Fibroblast of lung (primary cell): ENCODE measurements at regions not wholly inside any gene's neighbourhood (a gene's known extent, or its start where the extent isn't known, plus 50 kb on each side); places are given as distances from the start of the nearest gene placed in this dataset.

Experiments
- DNase-seq, 2 donors: peaks; one replicate each; pipeline versions ENCODE4 v3.0.0 to v3.0.0-alpha.2; 2010; ENCODE audit warnings: low read depth in 2 of 2
- H2AFZ ChIP-seq: 2 replicates; pipeline ENCODE4 v1.5.1; 2012; ENCODE audit warnings: low read length, control low read depth, inconsistent platforms
- H3K27ac ChIP-seq: 2 replicates; pipeline ENCODE4 v1.5.1; 2011; ENCODE audit warnings: low read length, control low read depth; ENCODE audit not compliant: insufficient read depth
- H3K27me3 ChIP-seq: 2 replicates; pipeline ENCODE4 v1.5.1; 2011; ENCODE audit warnings: mild to moderate bottlenecking, low read length; ENCODE audit not compliant: control insufficient read depth, insufficient read depth
- H3K36me3 ChIP-seq: 2 replicates; pipeline ENCODE4 v1.5.1; 2011; ENCODE audit warnings: low read length; ENCODE audit not compliant: control insufficient read depth, insufficient read depth
- H3K4me1 ChIP-seq: 2 replicates; pipeline ENCODE4 v1.5.1; 2011; ENCODE audit warnings: low read length; ENCODE audit not compliant: control insufficient read depth, insufficient read depth; ENCODE audit errors: extremely low read depth
- H3K4me2 ChIP-seq: 2 replicates; pipeline ENCODE4 v1.5.1; 2011; ENCODE audit warnings: low read length, control low read depth; ENCODE audit not compliant: insufficient read depth; ENCODE audit errors: extremely low read depth
- H3K4me3 ChIP-seq, 4 experiments: fragments of 200-600 bp in 1 of 4; sonication (generic) in 1 of 4; replicated peaks in 1 of 4; 2 replicates each; pipeline ENCODE4 v1.5.1; 2011 to 2016; ENCODE audit warnings: low read length in 4 of 4, low read depth in 3 of 4, mild to moderate bottlenecking in 3 of 4, control low read depth in 2 of 4, inconsistent platforms in 1 of 4, mixed read lengths in 1 of 4; ENCODE audit not compliant: insufficient read depth in 1 of 4; ENCODE audit errors: control extremely low read depth in 1 of 4
- H3K79me2 ChIP-seq: 2 replicates; pipeline ENCODE4 v1.5.1; 2012; ENCODE audit warnings: mild to moderate bottlenecking, low read length, inconsistent platforms; ENCODE audit not compliant: control insufficient read depth, insufficient read depth
- H3K9ac ChIP-seq: 2 replicates; pipeline ENCODE4 v1.5.1; 2011; ENCODE audit warnings: mild to moderate bottlenecking, low read length, control low read depth; ENCODE audit not compliant: insufficient read depth
- H3K9me3 ChIP-seq: 2 replicates; pipeline ENCODE4 v1.5.1; 2012; ENCODE audit warnings: low read depth, low read length; ENCODE audit not compliant: control insufficient read depth, insufficient read depth
- H4K20me1 ChIP-seq: 2 replicates; pipeline ENCODE4 v1.5.1; 2011; ENCODE audit warnings: low read length; ENCODE audit not compliant: control insufficient read depth, insufficient read depth; ENCODE audit errors: extremely low read depth
- EZH2 ChIP-seq: IDR thresholded peaks from 2 replicates; pipeline ENCODE4 v1.5.1; 2012; ENCODE audit warnings: low read length, control low read depth, mild to moderate bottlenecking; ENCODE audit errors: missing control alignments
- TF ChIP-seq, protein P1 (sequence below), 2 donors: IDR thresholded peaks in 1 of 2; conservative IDR thresholded peaks in 1 of 2; 1 replicate in 1 of 2; 2 replicates in 1 of 2; pipeline ENCODE4 v1.5.1; 2011 to 2012; ENCODE audit warnings: low read length in 2 of 2, control low read depth in 1 of 2, inconsistent platforms in 1 of 2, low read depth in 1 of 2, mild to moderate bottlenecking in 1 of 2

DNA sequence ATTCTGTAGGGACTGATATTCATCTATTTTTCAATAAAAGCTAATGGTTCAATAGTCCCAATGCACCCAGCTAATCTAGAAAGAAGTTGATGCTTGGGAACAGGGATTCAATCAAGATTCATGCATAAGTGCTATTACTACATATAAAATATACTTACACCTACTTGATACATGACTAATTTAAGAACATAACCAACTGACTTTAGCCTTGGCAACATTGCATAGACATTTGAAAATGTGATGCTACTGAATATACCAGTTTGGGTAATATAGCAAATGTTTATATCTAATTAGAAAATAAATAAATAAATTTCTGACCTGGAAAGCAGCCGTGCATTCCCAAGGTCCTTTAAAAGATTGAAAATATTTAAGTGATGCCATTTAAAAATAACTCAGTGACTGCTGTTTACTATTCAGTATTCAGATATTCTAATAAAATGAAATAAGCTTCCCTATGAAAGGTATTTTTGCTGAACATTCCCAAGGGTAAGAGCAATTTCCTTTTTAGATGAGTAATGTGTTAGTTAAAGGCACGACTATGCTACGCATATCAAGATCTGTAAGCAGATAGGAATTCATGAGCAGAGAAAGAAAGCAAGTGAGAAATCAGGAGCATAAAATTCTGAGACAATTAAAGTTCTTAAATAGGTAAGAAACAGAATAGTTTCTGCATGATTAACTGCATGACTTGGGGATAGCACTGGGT lies 160.6 kb upstream of the SYT1 start:
- peak overlapping the region; percentile 46 for H3K27ac ChIP-seq
- no peaks in the 10 kb centered on the region for H3K36me3 ChIP-seq
- H3K27me3 ChIP-seq, result no peaks in the 10 kb centered on the region
- peak; percentile 69 to 96 for DNase-seq
- no peaks in the 10 kb centered on the region for H3K9me3 ChIP-seq
- H2AFZ ChIP-seq, result no peak overlapping the region
- TF ChIP-seq, protein P1, sequence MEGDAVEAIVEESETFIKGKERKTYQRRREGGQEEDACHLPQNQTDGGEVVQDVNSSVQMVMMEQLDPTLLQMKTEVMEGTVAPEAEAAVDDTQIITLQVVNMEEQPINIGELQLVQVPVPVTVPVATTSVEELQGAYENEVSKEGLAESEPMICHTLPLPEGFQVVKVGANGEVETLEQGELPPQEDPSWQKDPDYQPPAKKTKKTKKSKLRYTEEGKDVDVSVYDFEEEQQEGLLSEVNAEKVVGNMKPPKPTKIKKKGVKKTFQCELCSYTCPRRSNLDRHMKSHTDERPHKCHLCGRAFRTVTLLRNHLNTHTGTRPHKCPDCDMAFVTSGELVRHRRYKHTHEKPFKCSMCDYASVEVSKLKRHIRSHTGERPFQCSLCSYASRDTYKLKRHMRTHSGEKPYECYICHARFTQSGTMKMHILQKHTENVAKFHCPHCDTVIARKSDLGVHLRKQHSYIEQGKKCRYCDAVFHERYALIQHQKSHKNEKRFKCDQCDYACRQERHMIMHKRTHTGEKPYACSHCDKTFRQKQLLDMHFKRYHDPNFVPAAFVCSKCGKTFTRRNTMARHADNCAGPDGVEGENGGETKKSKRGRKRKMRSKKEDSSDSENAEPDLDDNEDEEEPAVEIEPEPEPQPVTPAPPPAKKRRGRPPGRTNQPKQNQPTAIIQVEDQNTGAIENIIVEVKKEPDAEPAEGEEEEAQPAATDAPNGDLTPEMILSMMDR (conservative IDR thresholded peaks at IDR 0.05 in 1 of 2, IDR thresholded peaks at IDR 0.05 in 1 of 2; ENCODE audit: low read depth in 1 of 2, low read length in 2 of 2), result no peak
- TF ChIP-seq EZH2, result no peak
- peak overlapping the region; percentile 45 for H3K4me2 ChIP-seq
- peaks cover 2% of the 10 kb centered on the region for H3K4me1 ChIP-seq
- H3K9ac ChIP-seq, result no peak overlapping the region
- H4K20me1 ChIP-seq, result no peaks in the 10 kb centered on the region
- no peak overlapping the region for H3K4me3 ChIP-seq
- no peaks in the 10 kb centered on the region for H3K79me2 ChIP-seq

DNA sequence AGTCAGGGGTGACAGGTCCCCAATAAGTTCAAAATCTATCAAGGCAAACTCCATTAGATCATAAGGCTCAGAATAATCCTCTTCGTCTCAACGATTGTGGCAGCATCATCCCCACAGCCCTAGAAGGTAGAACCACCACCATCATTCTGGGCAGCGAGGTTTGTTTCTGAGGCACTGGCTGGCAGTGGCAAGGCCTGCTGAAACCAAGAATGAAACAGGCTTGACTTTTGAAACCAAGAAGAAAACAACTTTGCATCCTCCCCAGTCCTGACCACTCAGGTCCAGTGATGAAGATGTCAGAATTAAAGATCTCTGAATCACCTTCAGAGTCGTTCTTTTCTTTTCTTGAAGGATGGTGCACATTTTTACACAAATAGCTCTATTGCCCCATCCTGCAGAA lies 152.6 kb upstream of the SYT1 start:
- Histone ChIP-seq H3K9ac (no peak overlapping the region), H2AFZ (no peak overlapping the region), H3K79me2 (no peaks in the 10 kb centered on the region), H3K4me1 (no peaks in the 10 kb centered on the region), H3K9me3 (no peaks in the 10 kb centered on the region), H3K36me3 (no peaks in the 10 kb centered on the region), H3K27ac (no peak overlapping the region), H3K27me3 (no peaks in the 10 kb centered on the region), H4K20me1 (no peaks in the 10 kb centered on the region), H3K4me3 (no peak overlapping the region), H3K4me2 (no peak overlapping the region)
- TF ChIP-seq EZH2, result no peak
- TF ChIP-seq, protein P1 (conservative IDR thresholded peaks at IDR 0.05 in 1 of 2, IDR thresholded peaks at IDR 0.05 in 1 of 2; ENCODE audit: low read depth in 1 of 2, low read length in 2 of 2), result no peak
- no peak for DNase-seq

DNA sequence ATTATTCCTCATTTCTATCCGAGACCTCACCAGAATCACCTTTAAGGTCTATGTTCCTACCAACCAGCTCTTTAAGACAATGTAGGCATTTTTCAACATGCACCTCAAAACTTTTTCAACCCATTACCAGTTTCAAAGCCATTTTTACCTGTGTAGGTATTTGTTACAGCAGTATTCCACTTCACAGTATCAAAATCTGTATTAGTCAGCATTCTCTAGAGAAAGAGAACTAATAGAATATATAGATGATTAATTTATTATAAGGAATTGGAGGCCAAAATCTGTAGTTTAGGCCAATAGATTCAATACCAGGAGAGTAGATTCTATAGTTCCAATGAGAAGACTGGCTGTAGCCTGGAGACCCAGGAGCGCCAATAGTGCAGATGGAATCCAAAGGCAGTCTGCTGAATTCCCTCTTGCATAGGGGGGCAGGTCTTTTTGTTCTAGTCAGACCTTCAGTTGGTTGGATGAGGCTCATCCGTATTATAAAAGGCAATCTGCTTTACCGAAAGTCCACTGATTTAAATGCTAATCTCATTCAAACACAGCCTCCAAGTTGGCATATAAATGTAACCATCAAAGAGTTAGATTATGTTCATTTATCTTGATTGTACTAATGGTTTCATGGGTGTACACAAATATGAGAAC lies 151.6 kb upstream of the SYT1 start:
- no peaks in the 10 kb centered on the region for H4K20me1 ChIP-seq
- no peaks in the 10 kb centered on the region for H3K27me3 ChIP-seq
- TF ChIP-seq, protein P1 (conservative IDR thresholded peaks at IDR 0.05 in 1 of 2, IDR thresholded peaks at IDR 0.05 in 1 of 2; ENCODE audit: low read depth in 1 of 2, low read length in 2 of 2), result no peak
- no peak for TF ChIP-seq EZH2
- no peak overlapping the region for H3K9ac ChIP-seq
- no peak overlapping the region for H3K4me3 ChIP-seq
- H3K4me2 ChIP-seq, result no peak overlapping the region
- H3K27ac ChIP-seq, result no peak overlapping the region
- H3K9me3 ChIP-seq, result no peaks in the 10 kb centered on the region
- DNase-seq, result no peak
- H2AFZ ChIP-seq, result no peak overlapping the region
- no peaks in the 10 kb centered on the region for H3K79me2 ChIP-seq
- H3K36me3 ChIP-seq, result no peaks in the 10 kb centered on the region
- no peaks in the 10 kb centered on the region for H3K4me1 ChIP-seq
